Body of pancreas (tissue), 4 donors: ENCODE measurements at regions not wholly inside any gene's neighbourhood (a gene's known extent, or its start where the extent isn't known, plus 50 kb on each side); places are given as distances from the start of the nearest gene placed in this dataset.

Source experiments
- CTCF ChIP-seq, 7 experiments: fragments of 450-650 bp in 4 of 7; fragments of 200-600 bp in 3 of 7; sonication (generic) in 3 of 7; IDR thresholded peaks; one replicate each; pipeline ENCODE4 v1.5.1; 2016 to 2019; ENCODE audit warnings: antibody characterized with exemption in 7 of 7
- POLR2A ChIP-seq, 3 donors: fragments of 450-650 bp; IDR thresholded peaks; one replicate each; pipeline ENCODE4 v1.6.1; 2016; ENCODE audit warnings: antibody characterized with exemption in 3 of 3, mild to moderate bottlenecking in 2 of 3

- TF ChIP-seq CTCF (IDR thresholded peaks at IDR 0.05) = no peak
- no peak for TF ChIP-seq POLR2A (IDR thresholded peaks at IDR 0.05)
Observed at GRCh38 chr3:192057261-192057660, 596.3 kb downstream of the PYDC2 start.
